GM12892 (cell line): ENCODE measurements at regions not wholly inside any gene's neighbourhood (a gene's known extent, or its start where the extent isn't known, plus 50 kb on each side); places are given as distances from the start of the nearest gene placed in this dataset.
A peak's percentile ranks its signal among the peaks of the same experiment; 100 is the strongest.
"Not testable (repeated sequence)": the region's sequence is repeated elsewhere in the genome, so short reads cannot be mapped to it uniquely, and the experiment has no call there.

Experiments used
- DNase-seq: peaks from one replicate; pipeline ENCODE4 v3.0.0; 2011; ENCODE audit not compliant: insufficient read length
- FAIRE-seq: peaks from 2 replicates; lab custom pipeline; 2011; peaks lifted over from hg19 to GRCh38; lab: Jason Lieb, UNC
- POLR2A ChIP-seq: IDR thresholded peaks from 2 replicates; pipeline ENCODE4 v1.6.1; 2011; ENCODE audit warnings: low read depth, low read length, control low read depth
- POLR2AphosphoS5 ChIP-seq: IDR thresholded peaks from 2 replicates; pipeline ENCODE4 v1.6.1; 2011; ENCODE audit warnings: low read depth, low read length, control low read depth
- TAF1 ChIP-seq: IDR thresholded peaks from 2 replicates; pipeline ENCODE4 v1.6.1; 2011; ENCODE audit warnings: low read depth, mild to moderate bottlenecking, control low read depth, low read length, borderline replicate concordance

GRCh38 chr5:82519558-82519957 lies 241.4 kb upstream of the RPS23 start:
- FAIRE-seq, result no peak
- no peak for DNase-seq
- TF ChIP-seq POLR2A, result no peak
- TF ChIP-seq POLR2AphosphoS5, result no peak
- no peak for TF ChIP-seq TAF1

GRCh38 chr5:82517544-82518075 lies 239.5 kb upstream of the RPS23 start:
- DNase-seq (no peak), FAIRE-seq (no peak)
- TF ChIP-seq TAF1 (no peak), POLR2A (no peak), POLR2AphosphoS5 (no peak)

DNA sequence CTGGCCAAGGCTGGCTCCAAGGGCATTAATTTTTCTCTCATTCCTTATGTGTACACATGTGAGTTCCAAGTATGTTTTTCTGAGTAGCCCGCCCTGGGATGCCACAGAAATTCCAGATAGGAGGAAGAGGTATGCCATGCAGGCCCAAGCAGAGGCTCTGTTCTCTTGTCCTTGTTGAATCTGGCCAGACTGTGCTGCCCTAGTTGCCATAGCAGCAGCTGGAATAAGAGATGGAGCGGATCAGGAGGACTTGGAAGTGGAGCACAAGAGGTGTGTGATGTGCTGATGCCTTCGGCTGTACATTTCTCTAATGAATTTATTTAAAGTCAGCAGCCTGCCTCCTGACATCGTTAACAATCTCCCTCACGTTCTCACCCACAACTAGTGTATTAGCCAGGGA lies 235.6 kb upstream of the RPS23 start:
- no peak for DNase-seq
- FAIRE-seq, result no peak

GRCh38 chr5:82512025-82512424 lies 233.9 kb upstream of the RPS23 start:
- DNase-seq, result no peak
- peak; percentile 24 for FAIRE-seq
- no peak for TF ChIP-seq POLR2AphosphoS5
- no peak for TF ChIP-seq TAF1
- TF ChIP-seq POLR2A, result no peak

More for the DNA sequence above, 235.6 kb upstream of the RPS23 start:
- TF ChIP-seq POLR2AphosphoS5 (no peak), TAF1 (no peak), POLR2A (no peak)

DNA sequence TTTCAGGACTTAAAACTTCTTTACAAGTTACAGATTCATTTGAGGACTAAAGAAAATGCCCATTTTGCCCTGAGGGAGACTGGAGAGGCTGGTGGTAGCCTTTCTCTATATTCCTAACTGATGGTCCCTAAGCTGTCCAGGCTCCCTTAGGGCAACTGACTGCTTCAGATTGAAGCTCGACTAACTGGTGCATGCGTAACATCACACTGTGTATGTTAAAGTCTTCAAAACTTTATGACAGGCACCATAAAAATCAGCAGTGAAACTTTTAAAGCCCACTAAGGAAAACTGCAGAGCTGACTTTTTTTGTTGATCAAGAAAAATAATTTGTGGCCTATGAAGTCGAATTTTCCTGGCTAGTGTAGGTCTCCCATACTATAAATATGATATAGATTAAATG lies 233.0 kb upstream of the RPS23 start:
- FAIRE-seq, result no peak

DNA sequence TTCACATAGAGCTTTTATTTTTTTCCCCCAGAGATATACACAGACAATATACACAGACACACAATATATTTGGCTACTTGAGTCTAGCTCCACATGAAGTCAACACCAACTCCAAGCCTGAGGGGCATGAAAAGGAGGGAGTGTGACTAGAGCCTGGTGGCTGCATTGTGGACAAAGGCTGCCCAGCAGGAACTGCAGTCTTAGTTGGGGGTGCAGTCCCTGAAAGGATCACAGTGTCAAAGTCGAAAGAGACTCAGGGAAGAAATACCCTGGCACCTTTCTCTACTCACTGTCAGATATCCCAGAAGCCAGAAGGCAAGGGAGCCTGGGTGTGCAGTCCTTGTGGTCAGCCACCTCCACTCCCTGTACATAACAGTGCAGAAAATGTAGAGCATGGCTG lies 231.6 kb upstream of the RPS23 start:
- TF ChIP-seq POLR2AphosphoS5, result no peak
- no peak for TF ChIP-seq TAF1
- no peak for TF ChIP-seq POLR2A
- DNase-seq (no peak), FAIRE-seq (no peak)

More for the DNA sequence above, 233.0 kb upstream of the RPS23 start:
- TF ChIP-seq TAF1, result no peak
- no peak for DNase-seq

DNA sequence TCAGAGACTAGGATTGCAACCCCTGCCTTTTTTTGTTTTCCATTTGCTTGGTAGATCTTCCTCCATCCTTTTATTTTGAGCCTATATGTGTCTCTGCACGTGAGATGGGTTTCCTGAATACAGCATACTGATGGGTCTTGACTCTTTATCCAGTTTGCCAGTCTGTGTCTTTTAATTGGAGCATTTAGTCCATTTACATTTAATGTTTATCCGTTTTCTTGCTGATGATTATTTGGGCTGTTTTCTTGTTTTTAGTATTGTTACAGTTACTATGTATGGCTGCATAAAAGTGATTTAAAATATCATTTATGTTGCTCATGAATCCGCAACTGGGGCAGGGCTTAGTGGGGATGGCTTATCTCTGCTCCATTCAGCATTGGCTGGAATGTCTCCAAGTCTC lies 228.2 kb upstream of the RPS23 start:
- not testable (repeated sequence) for FAIRE-seq, DNase-seq

GRCh38 chr5:82499725-82500244 lies 221.6 kb upstream of the RPS23 start:
- no peak for DNase-seq
- no peak for TF ChIP-seq POLR2AphosphoS5
- no peak for TF ChIP-seq POLR2A
- no peak for TF ChIP-seq TAF1
- FAIRE-seq, result no peak

GRCh38 chr5:82497242-82497641 lies 219.1 kb upstream of the RPS23 start:
- TF ChIP-seq POLR2AphosphoS5 (no peak), POLR2A (no peak), TAF1 (no peak)
- DNase-seq (no peak), FAIRE-seq (no peak)

DNA sequence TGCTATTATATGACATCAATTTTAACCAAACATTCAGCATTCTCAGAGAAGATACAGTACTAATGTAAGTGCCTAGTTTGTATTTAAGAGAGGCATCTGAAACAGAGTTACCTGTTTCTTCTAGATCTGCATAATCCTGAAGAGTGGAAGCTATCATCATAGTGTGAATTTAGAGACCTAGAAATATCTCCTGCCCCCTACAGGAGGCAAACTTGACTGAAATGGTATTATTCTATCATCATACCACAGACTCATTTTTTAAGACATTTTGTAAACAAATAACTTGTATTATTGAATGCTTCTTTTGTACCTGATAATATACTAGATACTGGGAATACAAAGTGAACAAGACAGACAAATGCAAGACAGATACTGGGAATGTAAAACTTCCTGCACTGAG lies 216.8 kb upstream of the RPS23 start:
- FAIRE-seq (no peak), DNase-seq (no peak)
- TF ChIP-seq TAF1, result no peak
- no peak for TF ChIP-seq POLR2A
- TF ChIP-seq POLR2AphosphoS5, result no peak

DNA sequence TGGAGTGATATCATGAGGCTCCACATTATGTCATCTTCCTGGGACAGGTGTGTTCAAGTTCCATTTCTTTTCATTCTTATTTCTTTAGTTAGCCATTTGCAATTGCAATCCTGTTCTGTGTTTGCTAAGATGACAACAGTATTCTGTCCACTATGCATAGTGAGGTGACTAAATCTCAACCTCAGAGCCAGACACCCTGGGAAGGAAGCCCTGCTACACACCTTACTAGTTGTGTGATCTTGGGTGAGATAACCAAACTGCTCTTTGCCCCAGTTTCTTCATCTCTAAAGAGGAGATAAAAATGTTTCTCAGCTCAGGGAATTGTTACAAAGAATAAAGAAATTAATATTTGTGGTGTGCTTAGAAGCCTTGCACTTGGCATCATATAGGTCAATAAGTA lies 215.1 kb upstream of the RPS23 start:
- DNase-seq (no peak), FAIRE-seq (no peak)
- no peak for TF ChIP-seq TAF1
- no peak for TF ChIP-seq POLR2A
- no peak for TF ChIP-seq POLR2AphosphoS5

DNA sequence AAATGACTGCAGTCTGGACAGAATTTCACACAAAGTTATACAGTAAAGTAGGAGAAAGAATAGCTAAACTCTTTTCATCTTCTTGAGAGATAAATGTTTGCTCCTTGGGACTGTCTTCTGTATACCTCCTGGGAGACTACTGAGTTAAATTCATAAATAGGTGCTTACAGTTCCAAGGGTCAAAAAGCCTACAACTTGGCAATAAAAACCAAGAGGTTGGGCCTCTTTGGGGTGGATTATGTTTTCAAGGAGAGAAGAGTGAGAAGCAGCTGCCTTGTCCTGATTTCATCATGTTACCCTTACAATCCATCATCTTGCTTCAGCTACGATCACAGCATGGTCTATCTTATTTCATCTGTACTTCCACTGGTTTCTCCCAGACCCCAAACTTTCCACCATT lies 213.2 kb upstream of the RPS23 start:
- DNase-seq, result no peak
- TF ChIP-seq POLR2A (no peak), POLR2AphosphoS5 (no peak), TAF1 (no peak)
- no peak for FAIRE-seq
